ENCODE measurements at regions not wholly inside any gene's neighbourhood (a gene's known extent, or its start where the extent isn't known, plus 50 kb on each side); places are given as distances from the start of the nearest gene placed in this dataset.
"Not testable (repeated sequence)": the region's sequence is repeated elsewhere in the genome, so short reads cannot be mapped to it uniquely, and the experiment has no call there.

DNA sequence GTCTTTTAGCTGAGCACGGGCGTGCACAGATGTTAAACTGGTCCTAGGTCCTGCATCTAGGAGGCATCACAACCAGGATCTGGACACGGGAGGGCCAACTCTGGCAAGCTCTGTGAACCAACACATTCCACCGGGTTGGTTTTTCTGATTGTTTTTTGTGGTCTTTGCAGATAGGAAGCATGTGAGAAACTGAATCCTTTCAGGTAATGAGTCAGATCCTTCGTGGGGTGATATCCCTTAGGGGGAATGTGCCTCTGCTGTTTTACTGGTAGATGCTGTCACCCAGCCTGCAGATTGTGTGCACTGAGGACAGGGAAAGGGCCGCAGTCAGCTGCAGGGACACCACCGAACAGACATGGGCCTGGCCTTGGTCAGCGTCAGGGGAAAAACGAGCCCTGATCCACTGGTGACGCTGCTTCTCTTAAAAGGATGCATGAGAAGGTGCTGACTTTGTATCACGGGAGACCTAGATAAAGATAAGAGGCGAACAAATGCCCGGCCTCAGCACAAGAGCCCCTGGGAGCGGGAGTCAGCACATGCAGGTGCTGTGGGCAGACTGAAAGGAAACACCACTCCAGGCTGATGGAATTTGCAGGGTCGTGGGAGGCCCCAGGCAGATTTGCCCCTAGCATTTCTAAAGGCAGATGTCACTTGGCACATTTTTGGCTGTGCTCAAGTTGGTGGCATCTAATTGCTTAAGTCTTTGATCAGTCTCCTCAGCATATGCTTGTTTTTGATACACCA lies 51.1 kb downstream of the DOP1B start:
- no peak for DNase-seq (ENCODE audit: low spot score in 2 of 2)
- FAIRE-seq: no peak

- DNase-seq (ENCODE audit: low spot score in 2 of 2) (no peak), FAIRE-seq (no peak)
Measured at GRCh38 chr21:36208326-36209013, 51.8 kb downstream of the DOP1B start.

GRCh38 chr21:36209626-36210171 lies 53.1 kb downstream of the DOP1B start:
- no peak for FAIRE-seq
- DNase-seq (ENCODE audit: low spot score in 2 of 2): peak in 1 of 2 donors; percentile 23

GRCh38 chr21:36210779-36211659 lies 54.4 kb downstream of the DOP1B start:
- FAIRE-seq (no peak), DNase-seq (ENCODE audit: low spot score in 2 of 2) (no peak)

DNA sequence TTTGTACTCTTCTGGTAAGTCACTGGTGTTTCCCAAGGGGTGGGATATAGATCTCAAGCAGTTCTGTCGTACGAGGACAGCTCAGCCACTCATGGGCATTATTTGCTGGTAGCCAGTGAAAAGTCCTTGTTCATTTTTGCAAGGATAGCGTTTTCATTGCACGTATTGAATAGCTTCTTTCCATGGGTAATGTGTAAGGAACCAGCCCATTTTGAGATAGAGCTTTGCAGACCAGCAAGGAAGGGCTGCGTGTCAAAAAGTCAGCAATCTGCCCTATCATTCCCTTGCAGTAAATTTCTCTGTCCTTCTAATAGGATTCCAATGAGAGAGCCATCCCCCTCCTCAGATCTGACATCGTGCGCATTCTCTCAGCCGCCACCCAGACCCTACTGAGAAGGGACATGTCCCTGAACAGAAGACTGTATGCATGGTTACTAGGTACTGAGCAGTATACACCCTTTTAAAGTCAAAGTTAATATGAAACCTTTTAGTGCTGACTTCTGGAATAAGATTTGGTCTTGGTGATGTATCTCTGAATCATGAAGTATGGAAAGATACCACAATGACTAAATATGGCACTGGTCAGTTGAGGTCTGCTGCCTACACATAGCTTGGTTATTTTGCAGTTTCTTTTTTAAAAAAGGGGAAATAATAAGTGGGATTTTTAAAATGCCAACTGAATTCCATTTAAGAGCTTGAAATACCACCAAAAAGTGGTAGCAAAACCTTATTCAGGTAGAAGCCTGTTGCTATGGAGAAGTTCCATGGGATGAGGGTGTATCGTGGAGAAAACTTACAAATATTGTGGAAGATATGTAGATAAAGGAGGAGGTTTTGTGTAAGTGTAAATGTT lies 55.3 kb downstream of the DOP1B start:
- FAIRE-seq (no peak), DNase-seq (ENCODE audit: low spot score in 2 of 2) (no peak)

- DNase-seq (ENCODE audit: low spot score in 2 of 2): no peak
Measured at GRCh38 chr21:36212513-36212780, 55.8 kb downstream of the DOP1B start.

DNA sequence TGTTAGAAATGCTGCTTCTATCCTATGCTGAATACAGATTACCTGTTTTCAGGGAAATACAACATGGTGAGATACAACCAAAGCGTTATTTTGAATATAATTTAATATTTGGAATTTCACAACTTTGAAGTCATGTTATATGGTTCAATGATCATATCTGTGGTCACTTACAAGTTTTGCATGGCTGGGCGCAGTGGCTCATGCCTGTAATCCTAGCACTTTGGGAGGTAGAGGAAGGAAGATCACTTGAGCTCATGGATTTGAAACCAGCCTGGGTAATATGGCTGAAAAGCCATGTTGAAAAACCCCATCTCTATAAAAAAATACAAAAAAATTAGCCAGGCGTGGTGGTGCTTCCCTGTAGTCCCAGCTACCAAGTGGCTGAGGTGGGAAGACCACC lies 57.9 kb downstream of the DOP1B start:
- no peak for FAIRE-seq
- no peak for DNase-seq (ENCODE audit: low spot score in 2 of 2)

More at GRCh38 chr21:36212513-36212780, 55.8 kb downstream of the DOP1B start:
- FAIRE-seq: no peak

DNA sequence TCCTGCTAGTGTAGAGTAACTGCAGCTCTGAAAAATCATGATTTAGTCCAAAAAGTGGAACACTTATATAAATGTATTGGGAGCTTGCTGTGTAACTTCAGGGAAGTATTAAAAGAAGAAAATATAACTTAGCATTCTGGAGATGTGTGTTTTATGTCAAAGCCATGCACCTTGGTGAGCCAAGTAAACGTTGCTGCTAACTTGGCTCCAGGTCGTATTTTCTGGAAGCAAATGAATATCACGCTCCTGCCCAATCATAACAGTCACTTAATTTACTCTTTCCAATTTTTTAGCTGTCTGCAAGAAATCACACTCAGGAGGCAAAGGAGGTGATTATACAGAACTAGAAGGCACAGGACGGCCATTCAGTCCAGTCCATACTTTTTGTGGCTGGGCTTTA lies 61.1 kb downstream of the DOP1B start:
- DNase-seq (ENCODE audit: low spot score in 2 of 2) (no peak), FAIRE-seq (no peak)

GRCh38 chr21:36218691-36219090 lies 62.1 kb downstream of the DOP1B start:
- DNase-seq (ENCODE audit: low spot score in 2 of 2): no peak
- FAIRE-seq: no peak

- no peak for DNase-seq (ENCODE audit: low spot score in 2 of 2)
- no peak for FAIRE-seq
Measured at GRCh38 chr21:36223451-36223850, 66.8 kb downstream of the DOP1B start.

GRCh38 chr21:36229181-36229580 lies 72.6 kb downstream of the DOP1B start:
- DNase-seq (ENCODE audit: low spot score in 2 of 2) (no peak), FAIRE-seq (no peak)

DNA sequence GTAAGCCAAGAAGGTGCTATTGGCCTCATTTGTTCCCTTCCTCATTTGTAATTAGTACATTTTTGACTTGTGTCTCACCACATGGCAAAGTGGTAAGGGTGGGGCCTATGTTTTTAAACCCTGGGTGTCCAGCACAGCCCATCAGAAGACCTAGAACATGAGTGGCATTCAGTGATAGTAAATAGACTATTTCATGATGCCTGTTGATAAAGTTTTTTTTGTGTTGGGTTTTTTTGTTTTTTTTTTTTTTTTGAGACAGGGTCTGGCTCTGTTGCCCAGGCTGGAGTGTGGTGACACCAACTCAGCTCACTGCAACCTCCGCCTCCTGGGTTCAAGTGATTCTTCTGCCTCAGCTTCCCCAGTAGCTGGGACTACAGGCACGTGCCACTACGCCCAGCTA lies 74.8 kb downstream of the DOP1B start:
- FAIRE-seq; DNase-seq (ENCODE audit: low spot score in 2 of 2): not testable (repeated sequence)

DNA sequence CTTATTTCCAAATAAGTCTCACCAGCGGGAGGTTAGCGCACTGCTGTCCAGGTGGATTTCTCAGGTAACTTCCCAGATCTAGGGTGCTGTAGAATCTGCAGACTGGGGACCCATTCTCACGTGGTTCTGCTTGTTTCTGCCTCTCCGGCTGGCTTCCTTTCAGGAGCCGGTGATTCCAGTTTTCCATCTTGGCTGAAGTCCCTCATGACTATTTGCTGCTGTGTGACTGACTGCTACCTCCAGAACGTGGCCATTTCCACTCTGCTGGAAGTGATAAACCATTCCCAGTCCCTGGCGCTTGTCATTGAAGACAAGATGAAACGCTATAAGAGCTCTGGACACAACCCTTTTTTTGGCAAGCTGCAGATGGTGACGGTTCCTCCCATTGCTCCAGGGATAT lies 76.0 kb downstream of the DOP1B start:
- DNase-seq (ENCODE audit: low spot score in 2 of 2): no peak
- no peak for FAIRE-seq

DNA sequence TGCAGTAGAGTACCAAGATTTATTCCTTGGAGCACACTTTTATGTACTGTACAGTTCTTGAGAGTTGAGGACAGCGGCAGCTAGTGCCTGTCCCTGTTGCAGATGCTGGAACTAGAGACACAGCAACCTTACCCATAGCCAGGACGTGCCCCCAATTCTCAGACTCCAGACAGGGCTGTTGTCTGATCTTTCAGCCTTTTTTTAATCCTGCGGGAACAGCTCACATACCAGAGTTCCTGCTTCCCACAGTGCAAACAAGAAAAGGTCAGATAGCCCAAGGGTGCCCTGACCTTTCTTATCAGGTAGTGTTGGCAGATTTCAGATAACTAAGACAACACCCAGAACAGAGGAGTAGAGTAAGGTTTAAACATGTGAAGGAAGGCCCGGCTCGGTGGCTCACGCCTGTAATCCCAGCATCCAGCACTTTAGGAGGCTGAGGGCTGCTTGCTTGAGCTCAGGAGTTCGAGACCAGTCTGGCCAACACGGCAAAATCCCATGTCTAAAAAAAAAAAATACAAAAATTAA lies 78.5 kb downstream of the DOP1B start:
- FAIRE-seq (no peak), DNase-seq (ENCODE audit: low spot score in 2 of 2) (no peak)

DNA sequence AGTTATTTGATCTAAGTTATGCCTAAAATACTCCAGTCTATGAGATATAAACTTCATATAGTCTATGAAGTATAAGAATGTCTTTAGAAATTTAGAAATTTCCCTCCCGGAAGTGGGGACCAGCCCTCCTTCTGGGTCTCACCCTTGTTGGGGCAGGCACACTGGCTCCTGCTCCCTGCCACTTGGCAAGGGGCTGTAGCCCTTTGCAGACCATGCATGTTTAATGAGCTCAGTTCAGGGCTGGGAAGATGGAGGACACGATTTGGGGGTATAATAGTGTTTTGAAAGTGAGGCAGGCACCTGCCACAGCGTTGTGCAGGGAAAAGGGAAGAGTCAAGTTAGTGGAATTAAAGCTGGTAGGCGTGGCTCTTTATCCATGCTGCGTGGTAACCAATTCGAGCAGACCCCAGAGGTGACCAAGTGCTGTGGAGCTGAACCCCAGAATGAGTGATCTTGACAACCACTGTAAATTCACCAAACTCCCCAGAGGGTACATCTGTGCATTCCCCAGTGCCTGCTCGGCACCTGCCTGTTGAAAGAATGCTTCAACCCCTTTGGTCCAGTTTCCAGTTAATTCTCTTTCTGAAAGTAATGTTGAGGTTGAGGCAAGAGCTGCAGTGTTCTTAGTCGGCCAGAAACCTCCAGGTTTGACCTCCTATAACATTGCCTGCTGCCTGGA lies 79.6 kb downstream of the DOP1B start:
- FAIRE-seq (no peak), DNase-seq (ENCODE audit: low spot score in 2 of 2) (no peak)

- DNase-seq (ENCODE audit: low spot score in 2 of 2) (no peak), FAIRE-seq (no peak)
Measured at GRCh38 chr21:36237441-36237840, 80.8 kb downstream of the DOP1B start.

GRCh38 chr21:36239585-36239984 lies 80.4 kb upstream of the MORC3 start:
- FAIRE-seq: no peak

DNA sequence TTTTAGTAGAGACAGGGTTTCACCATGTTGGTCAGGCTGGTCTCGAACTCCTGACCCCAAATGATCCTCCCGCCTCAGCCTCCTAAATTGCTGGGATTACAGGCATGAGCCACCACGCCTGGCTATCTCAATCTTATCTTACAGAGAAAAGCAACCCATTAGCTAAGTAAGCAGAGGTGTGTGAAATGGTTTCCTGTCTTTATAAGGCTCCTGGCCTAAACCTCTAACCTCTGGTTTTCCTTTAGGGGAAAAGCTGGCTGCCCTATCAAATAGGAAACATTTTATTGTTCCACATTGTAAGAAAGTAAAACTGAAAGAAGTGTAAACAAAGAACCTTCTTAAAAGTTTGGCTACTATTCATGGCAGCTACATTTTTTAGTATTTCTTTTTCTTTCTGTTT lies 78.3 kb upstream of the MORC3 start:
- no peak for DNase-seq (ENCODE audit: low spot score in 2 of 2)

More at GRCh38 chr21:36239585-36239984, 80.4 kb upstream of the MORC3 start:
- no peak for DNase-seq (ENCODE audit: low spot score in 2 of 2)

DNA sequence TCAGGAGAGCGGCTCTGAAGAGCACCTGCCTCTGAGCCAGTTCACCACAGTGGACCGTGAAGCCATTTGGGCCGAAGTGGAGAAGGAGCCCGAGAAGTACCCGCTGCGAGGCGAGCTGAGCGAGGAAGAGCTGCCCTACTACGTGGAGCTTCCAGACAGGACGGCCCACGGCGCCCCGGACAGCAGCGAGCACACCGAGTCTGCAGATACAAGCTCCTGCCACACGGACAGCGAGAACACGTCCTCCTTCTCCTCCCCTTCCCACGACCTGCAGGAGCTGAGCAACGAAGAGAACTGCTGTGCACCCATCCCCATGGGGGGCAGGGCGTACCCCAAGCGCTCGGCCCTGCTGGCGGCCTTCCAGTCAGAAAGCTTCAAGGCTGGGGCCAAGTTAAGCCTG lies 74.9 kb upstream of the MORC3 start:
- DNase-seq (ENCODE audit: low spot score in 2 of 2) (no peak), FAIRE-seq (no peak)

More for the DNA sequence above, 78.3 kb upstream of the MORC3 start:
- no peak for FAIRE-seq

Measured in frontal cortex (tissue), 3 donors.